Keratinocyte (primary cell): ENCODE measurements at regions not wholly inside any gene's neighbourhood (a gene's known extent, or its start where the extent isn't known, plus 50 kb on each side); places are given as distances from the start of the nearest gene placed in this dataset.

Source experiments
- DNase-seq: peaks from one replicate; pipeline ENCODE4 v3.0.0-alpha.2; 2011; ENCODE audit warnings: low read depth, missing footprints, low spot score
- FAIRE-seq: peaks from 2 replicates; lab custom pipeline; 2011; peaks lifted over from hg19 to GRCh38; lab: Jason Lieb, UNC
- H2AFZ ChIP-seq: 2 replicates; pipeline ENCODE4 v1.6.0; 2012; ENCODE audit warnings: low read length, control low read depth, inconsistent platforms; ENCODE audit not compliant: control insufficient read depth
- H3K27ac ChIP-seq: 2 replicates; pipeline ENCODE4 v1.5.1; 2011; ENCODE audit warnings: low read length; ENCODE audit not compliant: control insufficient read depth, insufficient read depth
- H3K27me3 ChIP-seq: 3 replicates; pipeline ENCODE4 v1.6.0; 2011; ENCODE audit warnings: low read length; ENCODE audit not compliant: control insufficient read depth, insufficient read depth; ENCODE audit errors: extremely low read depth
- H3K36me3 ChIP-seq, 2 experiments: 2 replicates in 1 of 2; 3 replicates in 1 of 2; pipeline ENCODE4 v1.5.1; 2011; ENCODE audit warnings: low read length in 2 of 2, mild to moderate bottlenecking in 1 of 2; ENCODE audit not compliant: control insufficient read depth in 2 of 2, insufficient read depth in 2 of 2; ENCODE audit errors: extremely low read depth in 1 of 2
- H3K4me1 ChIP-seq: 3 replicates; pipeline ENCODE4 v1.5.1; 2011; ENCODE audit warnings: low read length; ENCODE audit not compliant: control insufficient read depth, insufficient read depth; ENCODE audit errors: extremely low read depth
- H3K4me2 ChIP-seq: 3 replicates; pipeline ENCODE4 v1.6.0; 2011; ENCODE audit warnings: low read depth, low read length; ENCODE audit not compliant: control insufficient read depth, insufficient read depth; ENCODE audit errors: extremely low read depth
- H3K4me3 ChIP-seq, 3 experiments: fragments of 200-600 bp in 1 of 3; sonication (generic) in 1 of 3; 2 replicates in 2 of 3; 3 replicates in 1 of 3; pipeline ENCODE4 v1.5.1; 2011 to 2016; ENCODE audit warnings: low read length in 3 of 3, mild to moderate bottlenecking in 3 of 3, control low read depth in 2 of 3, inconsistent platforms in 1 of 3, low read depth in 1 of 3, mixed read lengths in 1 of 3, mixed run types in 1 of 3, moderate library complexity in 1 of 3; ENCODE audit not compliant: control insufficient read depth in 2 of 3, insufficient read depth in 2 of 3; ENCODE audit errors: extremely low read depth in 1 of 3
- H3K79me2 ChIP-seq: 2 replicates; pipeline ENCODE4 v1.6.0; 2012; ENCODE audit warnings: low read length; ENCODE audit not compliant: control insufficient read depth, insufficient read depth
- H3K9ac ChIP-seq: 3 replicates; pipeline ENCODE4 v1.6.0; 2011; ENCODE audit warnings: low read length; ENCODE audit not compliant: control insufficient read depth, insufficient read depth; ENCODE audit errors: extremely low read depth
- H3K9me1 ChIP-seq: 3 replicates; pipeline ENCODE4 v1.6.0; 2011; ENCODE audit warnings: low read length; ENCODE audit not compliant: control insufficient read depth, insufficient read depth; ENCODE audit errors: extremely low read depth
- H3K9me3 ChIP-seq: 2 replicates; pipeline ENCODE4 v1.5.1; 2012; ENCODE audit warnings: low read depth, low read length; ENCODE audit not compliant: control insufficient read depth
- H4K20me1 ChIP-seq: 3 replicates; pipeline ENCODE4 v1.6.0; 2011; ENCODE audit warnings: low read length; ENCODE audit not compliant: control insufficient read depth, insufficient read depth; ENCODE audit errors: extremely low read depth
- EZH2 ChIP-seq: IDR thresholded peaks from one replicate; pipeline ENCODE4 v1.6.1; 2012; ENCODE audit warnings: inconsistent platforms, mild to moderate bottlenecking, low read length, moderate library complexity
- dilution Hi-C: fragments of 300-500 bp; cut with MboI; formaldehyde crosslinking; loops from one replicate; pipeline ENCODE4 v1.7.0; 2020; ENCODE audit warnings: low sequenced_read_pairs; ENCODE audit not compliant: extremely low pct_ligation_motif_present
- TF ChIP-seq, protein P1 (sequence below), 3 experiments: IDR thresholded peaks in 1 of 3; conservative IDR thresholded peaks in 1 of 3; optimal IDR thresholded peaks in 1 of 3; 2 replicates in 2 of 3; 3 replicates in 1 of 3; pipeline versions ENCODE3 to v1.5.1; 2011; ENCODE audit warnings: low read length in 3 of 3, mild to moderate bottlenecking in 3 of 3, moderate library complexity in 2 of 3, control low read depth in 1 of 3, inconsistent platforms in 1 of 3; ENCODE audit not compliant: insufficient read depth in 2 of 3; ENCODE audit errors: extremely low read depth in 1 of 3

GRCh38 chr6:9121549-9121948 lies 686.2 kb upstream of the SLC35B3 start:
- Histone ChIP-seq H3K9ac (no peak overlapping the region), H3K4me1 (peaks cover 6% of the 10 kb centered on the region), H3K9me3 (no peaks in the 10 kb centered on the region), H4K20me1 (no peaks in the 10 kb centered on the region), H3K27ac (no peak overlapping the region), H3K36me3 (no peaks in the 10 kb centered on the region), H3K9me1 (no peaks in the 10 kb centered on the region), H3K4me3 (no peak overlapping the region), H2AFZ (no peak overlapping the region), H3K27me3 (no peaks in the 10 kb centered on the region), H3K79me2 (no peaks in the 10 kb centered on the region), H3K4me2 (no peak overlapping the region)
- FAIRE-seq = peak; percentile 78
- dilution Hi-C loops = no loop called here
- peak; percentile 21 for DNase-seq
- no peak for TF ChIP-seq EZH2
- TF ChIP-seq, protein P1, sequence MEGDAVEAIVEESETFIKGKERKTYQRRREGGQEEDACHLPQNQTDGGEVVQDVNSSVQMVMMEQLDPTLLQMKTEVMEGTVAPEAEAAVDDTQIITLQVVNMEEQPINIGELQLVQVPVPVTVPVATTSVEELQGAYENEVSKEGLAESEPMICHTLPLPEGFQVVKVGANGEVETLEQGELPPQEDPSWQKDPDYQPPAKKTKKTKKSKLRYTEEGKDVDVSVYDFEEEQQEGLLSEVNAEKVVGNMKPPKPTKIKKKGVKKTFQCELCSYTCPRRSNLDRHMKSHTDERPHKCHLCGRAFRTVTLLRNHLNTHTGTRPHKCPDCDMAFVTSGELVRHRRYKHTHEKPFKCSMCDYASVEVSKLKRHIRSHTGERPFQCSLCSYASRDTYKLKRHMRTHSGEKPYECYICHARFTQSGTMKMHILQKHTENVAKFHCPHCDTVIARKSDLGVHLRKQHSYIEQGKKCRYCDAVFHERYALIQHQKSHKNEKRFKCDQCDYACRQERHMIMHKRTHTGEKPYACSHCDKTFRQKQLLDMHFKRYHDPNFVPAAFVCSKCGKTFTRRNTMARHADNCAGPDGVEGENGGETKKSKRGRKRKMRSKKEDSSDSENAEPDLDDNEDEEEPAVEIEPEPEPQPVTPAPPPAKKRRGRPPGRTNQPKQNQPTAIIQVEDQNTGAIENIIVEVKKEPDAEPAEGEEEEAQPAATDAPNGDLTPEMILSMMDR (optimal IDR thresholded peaks at IDR 0.05 in 1 of 3, IDR thresholded peaks at IDR 0.05 in 1 of 3, conservative IDR thresholded peaks at IDR 0.05 in 1 of 3; ENCODE audit: extremely low read depth in 1 of 3, insufficient read depth in 2 of 3, low read length in 3 of 3) = no peak

GRCh38 chr6:9116026-9116425 lies 680.7 kb upstream of the SLC35B3 start:
- Histone ChIP-seq H3K9me3 (no peaks in the 10 kb centered on the region), H4K20me1 (no peaks in the 10 kb centered on the region), H3K4me1 (no peaks in the 10 kb centered on the region), H3K9ac (no peak overlapping the region), H3K79me2 (no peaks in the 10 kb centered on the region), H3K27me3 (no peaks in the 10 kb centered on the region), H3K36me3 (no peaks in the 10 kb centered on the region), H2AFZ (no peak overlapping the region), H3K4me2 (no peak overlapping the region), H3K27ac (no peak overlapping the region), H3K4me3 (no peak overlapping the region), H3K9me1 (no peaks in the 10 kb centered on the region)
- TF ChIP-seq, protein P1 (optimal IDR thresholded peaks at IDR 0.05 in 1 of 3, IDR thresholded peaks at IDR 0.05 in 1 of 3, conservative IDR thresholded peaks at IDR 0.05 in 1 of 3; ENCODE audit: extremely low read depth in 1 of 3, insufficient read depth in 2 of 3, low read length in 3 of 3) = no peak
- no peak for TF ChIP-seq EZH2
- FAIRE-seq (no peak), DNase-seq (no peak)
- dilution Hi-C loops = no loop called here
